Effector CD8-positive, alpha-beta T cell (primary cell): ENCODE measurements at regions not wholly inside any gene's neighbourhood (a gene's known extent, or its start where the extent isn't known, plus 50 kb on each side); places are given as distances from the start of the nearest gene placed in this dataset.

Source experiments
- DNase-seq: peaks from one replicate; lab custom pipeline; 2025; lab: John Stamatoyannopoulos, UW

- no peak for DNase-seq
Observed at GRCh38 chr2:181305301-181306123, 151.7 kb upstream of the ITGA4 start.

- DNase-seq, result no peak
Observed at GRCh38 chr2:181306785-181307184, 150.4 kb upstream of the ITGA4 start.

- no peak for DNase-seq
Observed at GRCh38 chr2:181307203-181307991, 149.8 kb upstream of the ITGA4 start.

GRCh38 chr2:181308766-181309515 is 148.2 kb upstream of the ITGA4 start:
- DNase-seq, result no peak

GRCh38 chr2:181309586-181309985 is 147.6 kb upstream of the ITGA4 start:
- no peak for DNase-seq

- DNase-seq, result no peak
Observed at GRCh38 chr2:181310967-181311366, 146.2 kb upstream of the ITGA4 start.

- DNase-seq, result no peak
Observed at GRCh38 chr2:181311837-181312236, 145.3 kb upstream of the ITGA4 start.

GRCh38 chr2:181312515-181312927 is 144.7 kb upstream of the ITGA4 start:
- no peak for DNase-seq

GRCh38 chr2:181313845-181314244 is 143.3 kb upstream of the ITGA4 start:
- DNase-seq, result no peak

- DNase-seq, result no peak
Observed at GRCh38 chr2:181314551-181314950, 142.6 kb upstream of the ITGA4 start.

- DNase-seq, result no peak
Observed at GRCh38 chr2:181317511-181317910, 139.7 kb upstream of the ITGA4 start.

- DNase-seq, result no peak
Observed at GRCh38 chr2:181318504-181319280, 138.5 kb upstream of the ITGA4 start.

- DNase-seq, result no peak
Observed at GRCh38 chr2:181319286-181319685, 137.9 kb upstream of the ITGA4 start.

- no peak for DNase-seq
Observed at GRCh38 chr2:181320638-181321037, 136.5 kb upstream of the ITGA4 start.

GRCh38 chr2:181324912-181325311 is 132.3 kb upstream of the ITGA4 start:
- DNase-seq, result no peak

GRCh38 chr2:181326661-181327060 is 130.5 kb upstream of the ITGA4 start:
- DNase-seq, result no peak

- no peak for DNase-seq
Observed at GRCh38 chr2:181330286-181330685, 126.9 kb upstream of the ITGA4 start.

- DNase-seq, result no peak
Observed at GRCh38 chr2:181332044-181332605, 125.1 kb upstream of the ITGA4 start.

- DNase-seq, result no peak
Observed at GRCh38 chr2:181334158-181334826, 122.9 kb upstream of the ITGA4 start.

GRCh38 chr2:181340891-181341290 is 116.3 kb upstream of the ITGA4 start:
- no peak for DNase-seq
